Stimulated activated CD8-positive, alpha-beta memory T cell treated with anti-CD3 and anti-CD28 coated beads, Interleukin-7, amount 100 ng/mL, for 4 hours (primary cell): ENCODE measurements at regions not wholly inside any gene's neighbourhood (a gene's known extent, or its start where the extent isn't known, plus 50 kb on each side); places are given as distances from the start of the nearest gene placed in this dataset.

ENCODE experiments used
- DNase-seq, 2 donors: peaks; one replicate each; pipeline ENCODE4 v3.0.0-alpha.2; 2020; ENCODE audit warnings: low read depth in 2 of 2

DNA sequence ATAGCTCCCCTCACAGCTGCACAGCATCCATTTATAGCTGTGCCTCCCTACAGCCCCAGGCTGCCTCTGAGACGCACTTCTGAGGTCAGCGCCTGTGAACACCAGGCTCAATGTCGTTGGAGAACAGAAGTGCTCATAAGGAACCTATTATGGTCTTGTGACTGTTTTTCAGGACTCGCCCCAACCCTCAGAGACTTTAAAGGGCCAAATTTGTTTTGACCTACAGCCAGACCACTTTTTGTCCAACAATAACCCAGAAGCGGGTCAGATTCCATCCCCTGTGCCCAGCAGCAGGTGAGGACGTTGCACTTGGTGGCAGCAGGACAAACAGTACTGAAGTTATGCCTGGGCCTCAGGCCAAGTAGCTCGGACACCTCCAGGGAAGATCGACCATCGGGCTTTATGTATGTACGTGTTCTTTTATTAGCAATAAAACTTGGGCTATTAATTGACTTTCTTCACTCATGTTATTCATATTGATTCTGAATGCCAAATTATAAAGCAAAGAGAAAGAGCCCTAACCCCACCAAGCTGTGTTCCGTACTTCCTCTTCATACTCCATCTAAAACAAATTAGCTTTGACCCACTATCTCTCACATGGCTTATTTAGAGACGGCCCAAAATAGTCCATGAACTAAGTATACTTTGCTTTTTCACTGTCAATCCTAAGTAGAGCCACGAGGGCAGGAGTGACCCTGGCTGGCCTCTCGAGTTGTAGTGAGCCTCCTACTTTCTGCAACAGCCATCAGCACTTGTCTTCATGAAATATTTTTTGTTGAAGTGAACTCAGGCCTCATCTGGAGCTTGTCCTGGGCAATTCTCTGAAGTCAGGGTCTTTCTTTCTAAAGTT lies 92.3 kb upstream of the PAX6 start:
- DNase-seq, result no peak

DNA sequence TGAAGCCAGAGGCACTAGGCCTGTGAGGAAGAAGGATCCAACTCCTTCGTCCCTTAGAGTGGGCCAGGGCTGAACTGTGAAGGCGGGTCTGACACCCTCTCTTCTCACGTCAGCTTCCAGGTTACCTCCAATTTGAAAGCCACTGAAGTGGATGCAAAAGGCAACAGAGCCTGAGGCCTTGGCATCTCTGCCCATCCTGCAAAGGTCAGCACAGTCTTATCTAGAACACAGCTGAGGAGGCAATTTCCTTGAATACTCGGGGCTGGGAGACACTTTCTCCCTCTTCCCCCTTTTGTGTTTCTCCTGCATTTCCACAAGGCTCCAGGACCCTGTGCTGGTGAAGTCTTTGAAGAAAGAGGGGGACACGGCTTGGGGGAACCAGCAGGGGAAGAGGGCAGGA lies 91.6 kb upstream of the PAX6 start:
- no peak for DNase-seq

GRCh38 chr11:31895926-31896325 lies 84.8 kb upstream of the PAX6 start:
- no peak for DNase-seq

DNA sequence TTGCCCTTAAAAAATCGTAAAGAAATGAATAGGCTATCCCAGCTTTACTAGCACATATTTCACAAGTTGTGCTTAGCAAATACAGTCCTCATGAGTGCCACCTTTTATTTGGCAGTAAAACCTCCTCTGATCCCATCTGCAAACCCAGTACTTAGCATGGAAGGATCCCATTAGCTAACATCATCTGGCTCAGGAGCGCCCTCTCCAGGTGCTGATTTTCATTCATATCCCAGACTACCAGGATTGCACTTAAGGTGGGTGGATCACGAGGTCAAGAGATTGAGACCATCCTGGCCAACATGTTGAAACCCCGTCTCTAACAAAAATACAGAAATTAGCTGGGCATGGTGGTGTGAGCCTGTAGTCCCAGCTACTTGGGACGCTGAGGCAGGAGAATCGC lies 76.1 kb upstream of the PAX6 start:
- DNase-seq, result no peak

DNA sequence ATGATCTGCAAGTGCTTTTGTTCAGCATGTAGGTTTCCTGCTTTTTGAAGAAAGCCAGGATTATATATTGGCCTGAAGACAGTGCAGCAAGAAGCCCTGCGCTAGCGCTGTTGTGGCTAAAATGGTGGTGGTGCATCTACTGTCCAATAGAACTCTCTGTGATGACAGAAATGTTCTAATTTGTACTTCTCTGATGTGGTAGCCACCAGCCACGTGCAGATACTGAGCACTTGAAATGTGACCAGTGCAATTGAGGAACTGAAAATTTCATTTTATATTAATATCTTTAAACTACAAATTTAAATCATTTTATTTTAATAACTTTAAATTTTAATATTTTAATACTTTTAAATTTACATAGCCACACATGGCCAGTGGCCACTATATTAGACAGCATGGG lies 73.0 kb upstream of the PAX6 start:
- DNase-seq, result no peak

DNA sequence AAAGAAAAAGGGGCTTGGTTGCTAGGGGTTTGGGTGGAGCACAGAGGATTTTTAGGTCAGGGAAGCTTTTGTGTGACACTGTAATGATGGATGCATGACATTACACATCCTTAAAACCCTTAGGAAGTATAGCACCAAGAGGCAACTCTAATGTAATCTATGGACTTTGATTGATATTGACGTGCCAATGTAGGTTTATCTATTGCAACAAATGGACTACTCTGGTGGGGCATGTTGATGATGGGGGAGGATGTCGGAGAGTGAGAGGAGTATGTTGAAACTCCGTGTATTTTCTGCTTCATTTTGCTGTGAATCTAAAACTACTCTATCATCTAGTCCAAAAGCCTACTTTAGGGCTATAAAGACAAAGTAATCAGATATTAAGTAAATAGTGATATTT lies 72.3 kb upstream of the PAX6 start:
- DNase-seq, result no peak

DNA sequence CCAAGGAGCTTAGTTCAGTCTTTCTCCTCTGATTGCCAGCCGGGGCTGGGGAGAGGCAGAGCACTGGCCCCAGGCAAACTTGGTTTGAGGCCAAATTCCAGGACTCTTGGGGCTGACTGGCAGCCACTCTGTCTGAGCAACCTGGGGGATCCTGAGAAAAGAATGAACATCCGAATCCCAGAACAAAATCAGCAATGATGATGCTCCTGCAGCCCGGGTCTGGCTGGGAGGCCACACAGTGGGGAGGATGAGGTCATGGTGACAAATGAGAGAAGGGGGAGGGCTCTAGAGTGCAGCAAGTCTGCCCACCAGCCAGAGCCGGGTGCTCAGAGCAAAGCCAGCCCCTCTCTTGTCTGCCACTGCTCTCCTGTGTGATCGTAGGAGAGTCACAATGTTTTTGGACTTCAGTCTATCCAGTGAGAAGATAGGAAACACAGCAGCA lies 71.8 kb upstream of the PAX6 start:
- DNase-seq, result no peak

GRCh38 chr11:31881825-31882224 lies 70.7 kb upstream of the PAX6 start:
- no peak for DNase-seq

DNA sequence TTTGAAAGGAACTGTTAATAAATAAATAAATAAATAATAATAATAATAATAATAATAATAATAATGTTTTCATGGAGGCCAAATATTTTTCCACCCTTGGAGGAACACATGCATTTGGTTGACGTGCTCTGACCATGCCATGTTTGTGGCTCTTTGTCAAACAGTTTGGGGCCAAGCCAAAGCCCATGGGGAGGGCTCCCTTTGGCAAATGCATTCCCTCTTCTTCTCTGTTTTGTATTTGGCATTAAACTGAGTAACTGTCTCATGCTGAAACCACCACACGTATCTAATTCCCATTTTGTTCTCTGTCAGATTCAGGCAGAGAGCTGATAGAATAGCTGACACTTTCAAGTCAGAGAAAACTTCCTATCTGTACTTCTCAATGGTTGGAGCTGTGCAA lies 68.6 kb upstream of the PAX6 start:
- DNase-seq, result no peak

GRCh38 chr11:31877863-31878262 lies 66.7 kb upstream of the PAX6 start:
- DNase-seq, result no peak

GRCh38 chr11:31877083-31877482 lies 66.0 kb upstream of the PAX6 start:
- DNase-seq, result no peak

DNA sequence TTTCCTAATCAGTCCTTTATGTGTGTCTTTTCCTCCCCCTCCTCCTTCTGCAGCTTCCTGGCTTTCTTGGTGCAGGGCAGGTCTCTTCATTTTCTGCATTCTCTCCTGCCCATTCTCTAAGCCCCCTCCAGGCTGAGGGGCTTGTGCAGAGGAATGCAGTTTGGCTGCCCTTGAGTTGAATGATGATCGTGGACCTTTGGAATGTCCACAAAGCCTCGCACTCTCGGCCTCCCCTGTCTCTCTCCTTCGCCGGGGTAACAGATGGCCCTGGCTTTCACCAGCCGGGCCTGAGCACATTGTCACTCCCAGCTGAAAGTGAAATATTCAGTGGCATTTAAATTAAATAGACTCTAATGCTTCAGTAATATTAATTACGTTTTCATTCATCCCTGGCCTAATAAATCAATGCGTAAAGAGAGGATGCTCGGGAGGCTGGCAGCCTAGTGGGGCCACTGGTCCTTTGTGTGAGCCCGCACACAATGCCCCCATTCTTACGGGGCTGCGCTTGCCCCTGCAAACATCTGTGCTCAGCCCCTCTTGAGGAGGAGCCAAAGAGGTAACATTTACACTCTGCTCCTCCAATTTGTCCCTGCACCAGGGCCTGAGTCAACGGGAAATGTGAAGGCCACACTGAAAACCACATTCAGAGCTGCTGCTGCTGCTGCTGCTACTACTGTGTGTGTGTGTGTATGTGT lies 64.9 kb upstream of the PAX6 start:
- no peak for DNase-seq

GRCh38 chr11:31874631-31875191 lies 63.6 kb upstream of the PAX6 start:
- no peak for DNase-seq

DNA sequence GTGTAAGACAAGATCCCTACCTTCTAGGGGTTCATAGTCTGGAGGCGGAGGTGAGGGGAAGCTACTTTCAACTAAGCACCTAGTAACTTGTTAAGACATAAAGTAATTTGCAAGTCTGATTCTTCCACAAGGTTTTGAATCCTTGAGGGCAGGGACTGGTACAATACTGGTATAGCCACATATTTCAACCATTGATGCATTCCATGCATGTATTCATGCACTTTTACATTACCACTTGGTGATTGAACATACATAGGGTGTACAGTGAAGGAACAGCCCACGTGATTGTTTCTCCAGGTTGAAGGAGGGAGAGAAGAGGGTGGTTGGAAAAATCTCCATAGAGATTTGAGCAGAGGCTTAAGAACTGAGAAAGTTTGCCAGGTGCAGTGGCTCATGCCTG lies 62.0 kb upstream of the PAX6 start:
- DNase-seq, result no peak

DNA sequence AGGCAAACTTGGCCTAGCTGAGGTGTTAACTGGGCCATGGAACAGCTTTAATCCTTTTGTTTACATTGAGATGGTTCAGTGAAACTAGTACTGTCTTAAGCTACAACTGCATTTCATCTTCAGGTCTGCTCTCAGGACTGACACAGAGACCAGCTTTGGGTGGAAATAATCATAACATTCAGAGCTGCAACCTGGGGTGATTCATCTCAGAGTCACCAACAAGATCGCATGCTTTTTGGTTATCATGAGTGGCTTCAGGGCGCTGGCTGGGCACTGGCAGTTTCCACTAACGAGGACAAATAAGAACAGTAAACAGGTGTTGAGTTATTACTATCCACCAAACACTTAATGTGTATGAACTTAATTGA lies 60.9 kb upstream of the PAX6 start:
- DNase-seq, result no peak

DNA sequence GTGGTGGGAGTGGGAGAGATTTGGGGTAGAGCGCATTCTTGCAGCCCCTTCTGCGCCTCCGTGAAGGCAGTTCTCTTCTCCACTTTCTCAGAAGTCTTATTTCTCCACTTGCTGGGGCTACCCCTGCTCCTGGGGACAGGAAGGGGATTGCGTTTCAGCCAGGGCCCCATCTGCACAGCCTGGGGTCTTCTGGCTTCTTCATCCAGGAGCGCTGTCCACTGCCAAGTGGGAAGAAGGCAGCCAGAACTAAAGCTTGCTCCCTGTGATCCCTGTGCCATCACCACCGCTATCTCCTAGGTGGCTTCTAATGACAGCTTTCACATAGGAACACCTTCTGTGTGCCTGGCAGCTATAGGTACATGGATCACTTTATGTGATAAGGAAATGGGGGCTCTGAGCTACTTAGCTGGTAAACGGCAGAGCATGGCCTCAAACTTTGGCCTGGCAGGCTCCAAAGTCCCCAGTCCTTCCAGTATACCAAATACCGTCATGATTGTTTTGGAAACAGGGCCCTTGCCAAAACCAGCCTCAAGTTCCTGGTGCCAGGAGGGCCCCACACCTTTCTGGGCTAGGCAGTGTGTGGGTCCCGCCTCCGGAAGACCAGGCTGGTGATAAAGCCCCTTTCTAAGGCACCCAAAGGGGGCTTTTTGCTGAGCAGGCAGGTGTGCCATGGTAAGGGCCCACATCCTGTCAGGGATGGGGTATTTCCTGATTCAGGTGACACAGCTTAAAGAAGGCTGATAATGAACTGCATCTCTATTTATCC lies 60.4 kb upstream of the PAX6 start:
- DNase-seq, result no peak

DNA sequence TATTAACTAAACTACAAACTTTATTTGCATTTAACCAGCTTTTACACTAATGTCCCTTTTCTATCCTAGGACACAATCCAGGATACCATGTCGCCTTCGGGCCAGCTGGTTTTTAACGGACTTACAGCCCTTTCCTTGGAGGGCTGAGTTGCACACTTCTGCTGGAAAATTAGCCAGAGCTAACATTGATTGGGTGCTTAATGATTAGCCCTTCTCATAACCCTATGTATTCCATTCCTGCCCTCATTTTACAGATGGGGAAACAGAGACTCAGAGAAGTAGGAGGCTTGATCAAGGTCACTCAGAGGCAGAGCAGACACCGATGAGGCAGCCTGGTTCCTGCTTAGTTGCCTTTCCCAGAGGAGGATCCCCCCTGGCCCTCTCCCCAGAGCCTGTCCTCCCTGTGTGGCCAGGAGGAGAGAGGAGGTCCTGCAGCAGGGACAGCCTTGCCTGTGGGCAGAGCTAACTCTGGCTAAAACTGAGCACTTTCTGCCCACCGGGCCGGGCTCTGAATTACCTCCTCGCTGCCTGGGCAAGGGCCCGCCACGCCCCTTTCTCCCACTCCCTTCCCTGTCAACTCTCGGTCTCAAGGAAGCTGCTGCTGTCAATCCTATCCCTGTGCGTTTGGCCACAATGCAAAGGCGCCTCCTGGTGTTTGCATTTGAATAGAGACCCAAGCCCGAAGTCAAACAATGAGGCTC lies 59.6 kb upstream of the PAX6 start:
- DNase-seq, result no peak

DNA sequence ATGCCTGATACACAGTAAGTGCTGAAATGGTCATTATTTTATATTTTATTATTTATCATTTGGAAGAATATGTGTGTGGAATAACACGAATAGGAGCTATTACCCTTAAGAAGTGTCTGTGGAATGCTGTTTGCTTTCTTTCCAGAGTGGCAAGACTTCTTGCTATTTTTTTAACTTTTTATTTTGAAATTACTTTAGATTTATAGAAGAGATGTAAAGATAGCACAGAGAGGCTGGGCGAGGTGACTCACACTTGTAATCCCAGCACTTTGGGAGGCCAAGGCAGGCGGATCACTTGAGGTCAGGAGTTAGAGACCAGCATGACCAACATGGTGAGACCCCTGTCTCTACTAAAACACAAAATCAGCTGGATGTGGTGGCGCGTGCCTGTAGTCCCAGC lies 58.9 kb upstream of the PAX6 start:
- DNase-seq, result no peak

GRCh38 chr11:31865606-31866300 lies 54.6 kb upstream of the PAX6 start:
- no peak for DNase-seq

- DNase-seq, result no peak
Observed at GRCh38 chr11:31863170-31863832, 52.2 kb upstream of the PAX6 start.

GRCh38 chr11:31861011-31861410 lies 49.9 kb upstream of the PAX6 start:
- no peak for DNase-seq
